SK-N-SH (cell line): ENCODE measurements at regions not wholly inside any gene's neighbourhood (a gene's known extent, or its start where the extent isn't known, plus 50 kb on each side); places are given as distances from the start of the nearest gene placed in this dataset.

ENCODE experiments used
- CTCF ChIA-PET: fragments of 300-600, 350-600 bp; formaldehyde crosslinking; extraction: SDS; loops from one replicate; lab custom pipeline; 2021; lab: Yijun Ruan, JAX
- POLR2A ChIA-PET: fragments of 350-600 bp; sonication (Branson Sonifier 250); formaldehyde crosslinking; extraction: SDS; loops from one replicate; lab custom pipeline; 2020; ENCODE audit warnings: antibody characterized with exemption, inconsistent platforms; lab: Yijun Ruan, JAX
- DNase-seq: peaks from one replicate; pipeline ENCODE4 v3.0.0; 2012
- H2AFZ ChIP-seq: fragments of 200-600 bp; sonication (generic); 2 replicates; pipeline ENCODE4 v1.8.1; 2016; ENCODE audit warnings: antibody characterized with exemption, mild to moderate bottlenecking, low read depth
- H3F3A ChIP-seq: fragments of 200-600 bp; sonication (generic); replicated peaks from 2 replicates; pipeline ENCODE3; 2016; ENCODE audit warnings: antibody characterized with exemption, mild to moderate bottlenecking; ENCODE audit not compliant: insufficient read depth
- H3K27ac ChIP-seq, 2 experiments: fragments of 200-500 bp in 1 of 2; fragments of 200-600 bp in 1 of 2; sonication (Bioruptor generic) in 1 of 2; sonication (generic), shearing (Covaris generic) in 1 of 2; 2 replicates each; pipeline versions ENCODE4 v1.5.1 to v1.6.1; 2014 to 2016; ENCODE audit warnings: low read depth in 2 of 2, inconsistent platforms in 1 of 2, low read length in 1 of 2, mild to moderate bottlenecking in 1 of 2, mixed read lengths in 1 of 2
- H3K27me3 ChIP-seq: fragments of 200-600 bp; sonication (generic), shearing (Covaris generic); 2 replicates; pipeline ENCODE4 v1.6.1; 2016; ENCODE audit warnings: mixed run types; ENCODE audit not compliant: insufficient read depth
- H3K36me3 ChIP-seq, 2 experiments: fragments of 200-500 bp in 1 of 2; fragments of 200-600 bp in 1 of 2; sonication (Bioruptor generic) in 1 of 2; sonication (generic) in 1 of 2; replicated peaks in 1 of 2; 2 replicates each; pipeline versions ENCODE3 to v1.5.1; 2014 to 2016; ENCODE audit warnings: low read length in 1 of 2, mild to moderate bottlenecking in 1 of 2; ENCODE audit not compliant: insufficient read depth in 2 of 2, control insufficient read depth in 1 of 2
- H3K4me1 ChIP-seq, 2 experiments: fragments of 200-500 bp in 1 of 2; fragments of 200-600 bp in 1 of 2; sonication (Bioruptor generic) in 1 of 2; sonication (generic), shearing (Covaris generic) in 1 of 2; 2 replicates each; pipeline versions ENCODE4 v1.5.1 to v1.6.1; 2014 to 2016; ENCODE audit warnings: low read depth in 1 of 2, low read length in 1 of 2, mixed run types in 1 of 2; ENCODE audit not compliant: insufficient read depth in 2 of 2, control insufficient read depth in 1 of 2
- H3K4me2 ChIP-seq: fragments of 200-600 bp; sonication (generic), shearing (Covaris generic); 2 replicates; pipeline ENCODE4 v1.6.1; 2017; ENCODE audit warnings: mixed run types
- H3K4me3 ChIP-seq, 2 experiments: fragments of 200-500 bp in 1 of 2; fragments of 200-600 bp in 1 of 2; sonication (Bioruptor generic) in 1 of 2; sonication (generic), shearing (Covaris generic) in 1 of 2; 2 replicates each; pipeline versions ENCODE4 v1.5.1 to v1.8.1; 2014 to 2016; ENCODE audit warnings: low read depth in 2 of 2, inconsistent platforms in 1 of 2, low read length in 1 of 2, mild to moderate bottlenecking in 1 of 2, mixed read lengths in 1 of 2, moderate library complexity in 1 of 2
- H3K79me2 ChIP-seq: fragments of 200-600 bp; sonication (generic); 2 replicates; pipeline ENCODE4 v1.8.1; 2017; ENCODE audit warnings: mild to moderate bottlenecking; ENCODE audit not compliant: insufficient read depth
- H3K9ac ChIP-seq: fragments of 200-600 bp; sonication (generic); 2 replicates; pipeline ENCODE4 v1.6.1; 2017; ENCODE audit warnings: mixed run types
- H3K9me2 ChIP-seq: fragments of 200-600 bp; sonication (generic); 2 replicates; pipeline ENCODE4 v1.6.1; 2017; ENCODE audit warnings: mixed run types
- H3K9me3 ChIP-seq: fragments of 200-600 bp; sonication (generic); 2 replicates; pipeline ENCODE4 v1.6.1; 2017; ENCODE audit warnings: mixed run types, mild to moderate bottlenecking, moderate library complexity
- H4K20me1 ChIP-seq: fragments of 200-600 bp; sonication (generic); 2 replicates; pipeline ENCODE4 v1.6.1; 2017; ENCODE audit warnings: mild to moderate bottlenecking, mixed run types; ENCODE audit not compliant: insufficient read depth
- CHD2 ChIP-seq: fragments of 150-350 bp; IDR thresholded peaks from 2 replicates; pipeline ENCODE4 v1.6.1; 2018; ENCODE audit warnings: low read length; ENCODE audit not compliant: partially characterized antibody
- EZH2phosphoT487 ChIP-seq: fragments of 200-600 bp; sonication (generic); IDR thresholded peaks from 2 replicates; pipeline ENCODE4 v1.6.1; 2017; ENCODE audit warnings: low read depth, mixed run types, mild to moderate bottlenecking, antibody characterized with exemption, moderate library complexity, borderline replicate concordance
- FOSL2 ChIP-seq: IDR thresholded peaks from 2 replicates; pipeline ENCODE4 v1.4.0; 2012; ENCODE audit warnings: low read depth, mild to moderate bottlenecking, moderate library complexity, borderline replicate concordance
- GABPA ChIP-seq: IDR thresholded peaks from 2 replicates; pipeline ENCODE4 v1.4.0; 2012; ENCODE audit warnings: low read depth, mild to moderate bottlenecking
- GATA2 ChIP-seq: sonication (generic); formaldehyde crosslinking; IDR thresholded peaks from 2 replicates; pipeline ENCODE4 v1.5.0; 2020; ENCODE audit warnings: mild to moderate bottlenecking, missing genetic modification reagents
- JUND ChIP-seq: IDR thresholded peaks from 2 replicates; pipeline ENCODE4 v1.4.0; 2012
- MXI1 ChIP-seq: IDR thresholded peaks from 2 replicates; pipeline ENCODE4 v1.6.1; 2012; ENCODE audit warnings: mild to moderate bottlenecking, low read depth, low read length, improper control_type of control experiment
- NFIC ChIP-seq: IDR thresholded peaks from 2 replicates; pipeline ENCODE4 v1.4.0; 2012; ENCODE audit warnings: borderline replicate concordance
- RAD21 ChIP-seq: IDR thresholded peaks from 2 replicates; pipeline ENCODE4 v1.6.1; 2012; ENCODE audit warnings: mild to moderate bottlenecking, low read length
- RCOR1 ChIP-seq: fragments of 150-350 bp; IDR thresholded peaks from 2 replicates; pipeline ENCODE4 v1.6.1; 2017; ENCODE audit warnings: antibody characterized with exemption, low read length
- RXRA ChIP-seq: IDR thresholded peaks from 2 replicates; pipeline ENCODE4 v1.4.0; 2012; ENCODE audit warnings: low read depth, mild to moderate bottlenecking, borderline replicate concordance
- SIN3A ChIP-seq: IDR thresholded peaks from 2 replicates; pipeline ENCODE4 v1.6.1; 2012; ENCODE audit warnings: low read depth, mild to moderate bottlenecking, low read length, moderate library complexity, borderline replicate concordance
- TAF1 ChIP-seq: IDR thresholded peaks from 2 replicates; pipeline ENCODE4 v1.6.1; 2012; ENCODE audit warnings: low read depth, mild to moderate bottlenecking, low read length, moderate library complexity, borderline replicate concordance
- WGBS: methylation state at CpG from one replicate; pipeline ENCODE4 v1.1.6; 2017; ENCODE audit warnings: low lambda C conversion rate; 5-methylcytosine and 5-hydroxymethylcytosine counted together
- TF ChIP-seq, protein P1 (sequence below): IDR thresholded peaks from 2 replicates; pipeline ENCODE4; 2012
- TF ChIP-seq, protein P2 (sequence below): IDR thresholded peaks from 2 replicates; pipeline ENCODE4 v1.4.0; 2012; ENCODE audit warnings: low read depth, borderline replicate concordance
- TF ChIP-seq, protein P3 (sequence below): IDR thresholded peaks from 2 replicates; pipeline ENCODE4 v1.6.1; 2012; ENCODE audit warnings: mild to moderate bottlenecking, low read depth, low read length, moderate library complexity
- TF ChIP-seq, protein P4 (sequence below): fragments of 150-350 bp; IDR thresholded peaks from 2 replicates; pipeline ENCODE4 v1.6.1; 2017; ENCODE audit warnings: antibody characterized with exemption, low read length, low read depth, borderline replicate concordance
- TF ChIP-seq, protein P5 (sequence below): IDR thresholded peaks from 2 replicates; pipeline ENCODE4 v1.4.0; 2012; ENCODE audit warnings: low read depth
- TF ChIP-seq, protein P6 (sequence below): fragments of 150-350 bp; IDR thresholded peaks from 2 replicates; pipeline ENCODE4 v1.6.1; 2016; ENCODE audit warnings: mild to moderate bottlenecking, low read depth, low read length

DNA sequence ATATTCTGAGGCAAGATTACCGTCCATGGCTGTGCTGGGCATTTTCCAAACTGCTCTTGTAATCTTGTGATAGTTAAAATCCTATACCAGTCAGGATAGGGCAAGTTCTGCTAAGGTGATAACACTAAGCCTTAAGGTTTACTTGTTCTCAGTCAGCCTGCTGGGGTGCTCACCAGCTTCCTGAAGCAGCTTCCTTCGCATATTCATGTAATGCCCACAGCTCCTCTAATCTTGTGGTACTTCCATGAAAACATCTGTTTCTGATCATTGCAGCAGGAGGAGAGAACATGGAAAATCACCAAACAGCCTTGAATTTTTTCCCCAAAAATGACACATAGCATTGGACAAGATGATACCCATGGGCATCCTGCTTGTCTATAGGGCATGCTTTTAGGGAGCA is 473.2 kb downstream of the MED10 start:
- Histone ChIP-seq H3K4me3 (no peak overlapping the region), H3K79me2 (no peaks in the 10 kb centered on the region), H3K27ac (peak overlapping the region in 1 of 2 experiments; percentile 55; a peak in 2 of 4 replicates), H2AFZ (no peak overlapping the region), H3K4me1 (peaks cover 0 to 10% of the 10 kb centered on the region in 2 experiments; a peak in 1 of 4 replicates), H3K9ac (no peak overlapping the region), H3F3A (no peaks in the 10 kb centered on the region), H3K9me3 (no peaks in the 10 kb centered on the region; the same call in 1 of the 2 replicates), H3K27me3 (no peaks in the 10 kb centered on the region), H3K4me2 (no peak overlapping the region), H4K20me1 (no peaks in the 10 kb centered on the region), H3K36me3 (no peaks in the 10 kb centered on the region), H3K9me2 (no peaks in the 10 kb centered on the region)
- no peak for DNase-seq
- ChIA-PET CTCF (no interaction called here), POLR2A (no interaction called here)
- TF ChIP-seq RAD21 (no peak; the same call in 1 of the 2 replicates), CHD2 (no peak), JUND (no peak), NFIC (no peak), EZH2phosphoT487 (no peak), RXRA (no peak), MXI1 (no peak), TAF1 (no peak), RCOR1 (no peak)
- TF ChIP-seq, protein P1, sequence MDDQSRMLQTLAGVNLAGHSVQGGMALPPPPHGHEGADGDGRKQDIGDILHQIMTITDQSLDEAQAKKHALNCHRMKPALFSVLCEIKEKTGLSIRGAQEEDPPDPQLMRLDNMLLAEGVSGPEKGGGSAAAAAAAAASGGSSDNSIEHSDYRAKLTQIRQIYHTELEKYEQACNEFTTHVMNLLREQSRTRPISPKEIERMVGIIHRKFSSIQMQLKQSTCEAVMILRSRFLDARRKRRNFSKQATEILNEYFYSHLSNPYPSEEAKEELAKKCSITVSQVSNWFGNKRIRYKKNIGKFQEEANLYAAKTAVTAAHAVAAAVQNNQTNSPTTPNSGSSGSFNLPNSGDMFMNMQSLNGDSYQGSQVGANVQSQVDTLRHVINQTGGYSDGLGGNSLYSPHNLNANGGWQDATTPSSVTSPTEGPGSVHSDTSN, result no peak
- TF ChIP-seq, protein P2, sequence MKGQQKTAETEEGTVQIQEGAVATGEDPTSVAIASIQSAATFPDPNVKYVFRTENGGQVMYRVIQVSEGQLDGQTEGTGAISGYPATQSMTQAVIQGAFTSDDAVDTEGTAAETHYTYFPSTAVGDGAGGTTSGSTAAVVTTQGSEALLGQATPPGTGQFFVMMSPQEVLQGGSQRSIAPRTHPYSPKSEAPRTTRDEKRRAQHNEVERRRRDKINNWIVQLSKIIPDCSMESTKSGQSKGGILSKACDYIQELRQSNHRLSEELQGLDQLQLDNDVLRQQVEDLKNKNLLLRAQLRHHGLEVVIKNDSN, result no peak
- WGBS, result 2% methylated on average over 2 of the region's 2 CpGs

DNA sequence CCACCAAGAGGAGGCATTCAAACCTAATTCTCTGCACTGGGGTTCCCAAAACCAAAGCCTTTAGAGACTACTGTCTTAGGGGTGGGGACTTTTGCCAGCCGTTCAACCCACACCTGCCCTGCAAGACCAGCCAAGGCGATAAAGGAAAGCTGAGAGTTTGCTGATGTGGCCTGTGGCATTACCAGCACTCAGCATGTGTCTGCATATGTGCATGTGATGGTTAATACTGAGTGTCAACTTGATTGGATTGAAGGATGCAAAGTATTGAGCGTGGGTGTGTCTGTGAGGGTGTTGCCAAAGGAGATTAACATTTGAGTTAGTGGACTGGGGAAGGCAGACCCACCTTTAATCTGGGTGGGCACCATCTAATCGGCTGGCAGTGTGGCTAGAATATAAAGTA is 474.2 kb downstream of the MED10 start:
- Histone ChIP-seq H3K4me2 (no peak overlapping the region), H3K36me3 (no peaks in the 10 kb centered on the region), H3K9ac (no peak overlapping the region), H3K27me3 (no peaks in the 10 kb centered on the region), H4K20me1 (no peaks in the 10 kb centered on the region), H3K9me2 (no peaks in the 10 kb centered on the region), H3K27ac (no peak overlapping the region), H3K9me3 (peaks cover 2% of the 10 kb centered on the region; the same call in 1 of the 2 replicates), H3K79me2 (no peaks in the 10 kb centered on the region), H3K4me1 (peaks cover 0 to 10% of the 10 kb centered on the region in 2 experiments; a peak in 1 of 4 replicates), H3F3A (no peaks in the 10 kb centered on the region), H3K4me3 (no peak overlapping the region), H2AFZ (no peak overlapping the region)
- no peak for DNase-seq
- WGBS, result 16% methylated on average over 4 of the region's 4 CpGs
- ChIA-PET CTCF (no interaction called here), POLR2A (no interaction called here)
- no peak for TF ChIP-seq GABPA
- TF ChIP-seq JUND, result no peak
- no peak for TF ChIP-seq FOSL2
- TF ChIP-seq, protein P3, sequence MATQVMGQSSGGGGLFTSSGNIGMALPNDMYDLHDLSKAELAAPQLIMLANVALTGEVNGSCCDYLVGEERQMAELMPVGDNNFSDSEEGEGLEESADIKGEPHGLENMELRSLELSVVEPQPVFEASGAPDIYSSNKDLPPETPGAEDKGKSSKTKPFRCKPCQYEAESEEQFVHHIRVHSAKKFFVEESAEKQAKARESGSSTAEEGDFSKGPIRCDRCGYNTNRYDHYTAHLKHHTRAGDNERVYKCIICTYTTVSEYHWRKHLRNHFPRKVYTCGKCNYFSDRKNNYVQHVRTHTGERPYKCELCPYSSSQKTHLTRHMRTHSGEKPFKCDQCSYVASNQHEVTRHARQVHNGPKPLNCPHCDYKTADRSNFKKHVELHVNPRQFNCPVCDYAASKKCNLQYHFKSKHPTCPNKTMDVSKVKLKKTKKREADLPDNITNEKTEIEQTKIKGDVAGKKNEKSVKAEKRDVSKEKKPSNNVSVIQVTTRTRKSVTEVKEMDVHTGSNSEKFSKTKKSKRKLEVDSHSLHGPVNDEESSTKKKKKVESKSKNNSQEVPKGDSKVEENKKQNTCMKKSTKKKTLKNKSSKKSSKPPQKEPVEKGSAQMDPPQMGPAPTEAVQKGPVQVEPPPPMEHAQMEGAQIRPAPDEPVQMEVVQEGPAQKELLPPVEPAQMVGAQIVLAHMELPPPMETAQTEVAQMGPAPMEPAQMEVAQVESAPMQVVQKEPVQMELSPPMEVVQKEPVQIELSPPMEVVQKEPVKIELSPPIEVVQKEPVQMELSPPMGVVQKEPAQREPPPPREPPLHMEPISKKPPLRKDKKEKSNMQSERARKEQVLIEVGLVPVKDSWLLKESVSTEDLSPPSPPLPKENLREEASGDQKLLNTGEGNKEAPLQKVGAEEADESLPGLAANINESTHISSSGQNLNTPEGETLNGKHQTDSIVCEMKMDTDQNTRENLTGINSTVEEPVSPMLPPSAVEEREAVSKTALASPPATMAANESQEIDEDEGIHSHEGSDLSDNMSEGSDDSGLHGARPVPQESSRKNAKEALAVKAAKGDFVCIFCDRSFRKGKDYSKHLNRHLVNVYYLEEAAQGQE, result no peak
- TF ChIP-seq, protein P4, sequence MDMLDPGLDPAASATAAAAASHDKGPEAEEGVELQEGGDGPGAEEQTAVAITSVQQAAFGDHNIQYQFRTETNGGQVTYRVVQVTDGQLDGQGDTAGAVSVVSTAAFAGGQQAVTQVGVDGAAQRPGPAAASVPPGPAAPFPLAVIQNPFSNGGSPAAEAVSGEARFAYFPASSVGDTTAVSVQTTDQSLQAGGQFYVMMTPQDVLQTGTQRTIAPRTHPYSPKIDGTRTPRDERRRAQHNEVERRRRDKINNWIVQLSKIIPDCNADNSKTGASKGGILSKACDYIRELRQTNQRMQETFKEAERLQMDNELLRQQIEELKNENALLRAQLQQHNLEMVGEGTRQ, result no peak
- TF ChIP-seq RCOR1, result no peak
- TF ChIP-seq GATA2 (CRISPR knock-in tag), result no peak
- TF ChIP-seq, protein P5, sequence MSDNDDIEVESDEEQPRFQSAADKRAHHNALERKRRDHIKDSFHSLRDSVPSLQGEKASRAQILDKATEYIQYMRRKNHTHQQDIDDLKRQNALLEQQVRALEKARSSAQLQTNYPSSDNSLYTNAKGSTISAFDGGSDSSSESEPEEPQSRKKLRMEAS, result no peak
- no peak for TF ChIP-seq RAD21
- no peak for TF ChIP-seq CHD2
- no peak for TF ChIP-seq SIN3A
- TF ChIP-seq, protein P6, sequence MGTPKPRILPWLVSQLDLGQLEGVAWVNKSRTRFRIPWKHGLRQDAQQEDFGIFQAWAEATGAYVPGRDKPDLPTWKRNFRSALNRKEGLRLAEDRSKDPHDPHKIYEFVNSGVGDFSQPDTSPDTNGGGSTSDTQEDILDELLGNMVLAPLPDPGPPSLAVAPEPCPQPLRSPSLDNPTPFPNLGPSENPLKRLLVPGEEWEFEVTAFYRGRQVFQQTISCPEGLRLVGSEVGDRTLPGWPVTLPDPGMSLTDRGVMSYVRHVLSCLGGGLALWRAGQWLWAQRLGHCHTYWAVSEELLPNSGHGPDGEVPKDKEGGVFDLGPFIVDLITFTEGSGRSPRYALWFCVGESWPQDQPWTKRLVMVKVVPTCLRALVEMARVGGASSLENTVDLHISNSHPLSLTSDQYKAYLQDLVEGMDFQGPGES, result no peak
- TF ChIP-seq RXRA, result no peak
